ENCODE measurements at regions not wholly inside any gene's neighbourhood (a gene's known extent, or its start where the extent isn't known, plus 50 kb on each side); places are given as distances from the start of the nearest gene placed in this dataset.
A peak's percentile ranks its signal among the peaks of the same experiment; 100 is the strongest.

GRCh38 chr16:8519179-8519578, 71.1 kb downstream of the TMEM114 start:
- DNase-seq (ENCODE audit: low spot score), result no peak

- peak; percentile 60 for DNase-seq (ENCODE audit: low spot score)
Observed at GRCh38 chr16:8517280-8517679, 73.0 kb downstream of the TMEM114 start.

- no peak for DNase-seq (ENCODE audit: low spot score)
Observed at GRCh38 chr16:8516471-8516870, 73.8 kb downstream of the TMEM114 start.

- DNase-seq (ENCODE audit: low spot score), result no peak
Observed at GRCh38 chr16:8512941-8513624, 77.2 kb downstream of the TMEM114 start.

GRCh38 chr16:8511464-8511863, 78.8 kb downstream of the TMEM114 start:
- no peak for DNase-seq (ENCODE audit: low spot score)

- DNase-seq (ENCODE audit: low spot score), result no peak
Observed at GRCh38 chr16:8510160-8510559, 80.2 kb downstream of the TMEM114 start.

- no peak for DNase-seq (ENCODE audit: low spot score)
Observed at GRCh38 chr16:8505327-8505991, 84.9 kb downstream of the TMEM114 start.

GRCh38 chr16:8502446-8502845, 87.9 kb downstream of the TMEM114 start:
- DNase-seq (ENCODE audit: low spot score), result no peak

GRCh38 chr16:8500351-8500750, 90.0 kb downstream of the TMEM114 start:
- no peak for DNase-seq (ENCODE audit: low spot score)

GRCh38 chr16:8496364-8496763, 93.9 kb downstream of the TMEM114 start:
- no peak for DNase-seq (ENCODE audit: low spot score)

GRCh38 chr16:8493972-8494371, 96.3 kb downstream of the TMEM114 start:
- no peak for DNase-seq (ENCODE audit: low spot score)

- no peak for DNase-seq (ENCODE audit: low spot score)
Observed at GRCh38 chr16:8492690-8493089, 97.6 kb downstream of the TMEM114 start.

- peak; percentile 47 for DNase-seq (ENCODE audit: low spot score)
Observed at GRCh38 chr16:8489580-8489979, 100.7 kb downstream of the TMEM114 start.

GRCh38 chr16:8486985-8487384, 103.3 kb downstream of the TMEM114 start:
- DNase-seq (ENCODE audit: low spot score), result no peak

- no peak for DNase-seq (ENCODE audit: low spot score)
Observed at GRCh38 chr16:8483396-8483795, 106.9 kb downstream of the TMEM114 start.

GRCh38 chr16:8481810-8482209, 108.5 kb downstream of the TMEM114 start:
- DNase-seq (ENCODE audit: low spot score), result no peak

GRCh38 chr16:8476824-8477223, 113.5 kb downstream of the TMEM114 start:
- DNase-seq (ENCODE audit: low spot score), result no peak

GRCh38 chr16:8474587-8474986, 115.7 kb downstream of the TMEM114 start:
- peak; percentile 11 for DNase-seq (ENCODE audit: low spot score)

GRCh38 chr16:8469102-8469778, 121.1 kb downstream of the TMEM114 start:
- DNase-seq (ENCODE audit: low spot score), result no peak

- no peak for DNase-seq (ENCODE audit: low spot score)
Observed at GRCh38 chr16:8464979-8465378, 125.3 kb downstream of the TMEM114 start.

GRCh38 chr16:8459085-8459733, 131.1 kb downstream of the TMEM114 start:
- DNase-seq (ENCODE audit: low spot score), result no peak

- no peak for DNase-seq (ENCODE audit: low spot score)
Observed at GRCh38 chr16:8458481-8459046, 131.7 kb downstream of the TMEM114 start.

All from mucosa of gallbladder (tissue), 1 donor.